ENCODE measurements at regions not wholly inside any gene's neighbourhood (a gene's known extent, or its start where the extent isn't known, plus 50 kb on each side); places are given as distances from the start of the nearest gene placed in this dataset.
"Not testable (repeated sequence)": the region's sequence is repeated elsewhere in the genome, so short reads cannot be mapped to it uniquely, and the experiment has no call there.

- H2AFZ ChIP-seq (ENCODE audit: low read depth); H3K4me1 ChIP-seq (ENCODE audit: control insufficient read depth in 1 of 2, insufficient read depth in 2 of 2, low read depth in 1 of 2, low read length in 1 of 2); H3K4me3 ChIP-seq (ENCODE audit: low read depth in 2 of 2, low read length in 1 of 2); H3K79me2 ChIP-seq (ENCODE audit: insufficient read depth); H3K36me3 ChIP-seq (replicated peaks in 1 of 2; ENCODE audit: control insufficient read depth in 1 of 2, insufficient read depth in 2 of 2, low read length in 1 of 2); DNase-seq; H3K27ac ChIP-seq (ENCODE audit: low read depth in 2 of 2, low read length in 1 of 2); H3K9ac ChIP-seq; POLR2A ChIA-PET; H3K9me3 ChIP-seq; H3K9me2 ChIP-seq; H3K4me2 ChIP-seq; CTCF ChIA-PET; H3F3A ChIP-seq (replicated peaks; ENCODE audit: insufficient read depth); H4K20me1 ChIP-seq (ENCODE audit: insufficient read depth); H3K27me3 ChIP-seq (ENCODE audit: insufficient read depth): not testable (repeated sequence)
- WGBS (ENCODE audit: low lambda C conversion rate), result 0% methylated on average over 1 of the region's 2 CpGs
Observed at GRCh38 chrX:85723025-85723424, 324.3 kb downstream of the CHM start.

GRCh38 chrX:85703233-85703632 lies 323.8 kb upstream of the POF1B start:
- DNase-seq; H3K27me3 ChIP-seq (ENCODE audit: insufficient read depth); POLR2A ChIA-PET; H3K27ac ChIP-seq (ENCODE audit: low read depth in 2 of 2, low read length in 1 of 2); H3K4me3 ChIP-seq (ENCODE audit: low read depth in 2 of 2, low read length in 1 of 2); H2AFZ ChIP-seq (ENCODE audit: low read depth); H3F3A ChIP-seq (replicated peaks; ENCODE audit: insufficient read depth); H3K79me2 ChIP-seq (ENCODE audit: insufficient read depth); H3K9ac ChIP-seq; H3K4me1 ChIP-seq (ENCODE audit: control insufficient read depth in 1 of 2, insufficient read depth in 2 of 2, low read depth in 1 of 2, low read length in 1 of 2); H3K36me3 ChIP-seq (replicated peaks in 1 of 2; ENCODE audit: control insufficient read depth in 1 of 2, insufficient read depth in 2 of 2, low read length in 1 of 2); H3K4me2 ChIP-seq; H4K20me1 ChIP-seq (ENCODE audit: insufficient read depth); H3K9me2 ChIP-seq; H3K9me3 ChIP-seq; CTCF ChIA-PET: not testable (repeated sequence)
- WGBS (ENCODE audit: low lambda C conversion rate), result 0% methylated on average over 1 of the region's 1 CpG

- no peak overlapping the region for H3K4me2 ChIP-seq
- H3F3A ChIP-seq (replicated peaks; ENCODE audit: insufficient read depth), result no peaks in the 10 kb centered on the region
- POLR2A ChIA-PET, result no interaction called here
- TF ChIP-seq CTCF (IDR thresholded peaks at IDR 0.05) (no peak), NRF1 (IDR thresholded peaks at IDR 0.05; ENCODE audit: low read depth, low read length) (no peak), YY1 (IDR thresholded peaks at IDR 0.05; ENCODE audit: low read depth) (no peak), GATA2 (CRISPR knock-in tag; IDR thresholded peaks at IDR 0.05) (no peak), RCOR1 (IDR thresholded peaks at IDR 0.05; ENCODE audit: low read length) (no peak), TEAD4 (IDR thresholded peaks at IDR 0.05; ENCODE audit: borderline replicate concordance, insufficient read depth) (no peak), ZBTB33 (IDR thresholded peaks at IDR 0.05; ENCODE audit: borderline replicate concordance, low read depth) (no peak), CHD2 (IDR thresholded peaks at IDR 0.05; ENCODE audit: low read length, partially characterized antibody) (no peak)
- H3K9me3 ChIP-seq, result no peaks in the 10 kb centered on the region
- no peaks in the 10 kb centered on the region for H3K9me2 ChIP-seq
- CTCF ChIA-PET, result no interaction called here
- WGBS (ENCODE audit: low lambda C conversion rate), result 6% methylated on average over 5 of the region's 5 CpGs
- H3K27me3 ChIP-seq (ENCODE audit: insufficient read depth), result no peaks in the 10 kb centered on the region
- no peaks in the 10 kb centered on the region for H3K36me3 ChIP-seq (replicated peaks in 1 of 2; ENCODE audit: control insufficient read depth in 1 of 2, insufficient read depth in 2 of 2, low read length in 1 of 2)
- no peaks in the 10 kb centered on the region for H3K79me2 ChIP-seq (ENCODE audit: insufficient read depth)
- no peaks in the 10 kb centered on the region for H3K4me1 ChIP-seq (ENCODE audit: control insufficient read depth in 1 of 2, insufficient read depth in 2 of 2, low read depth in 1 of 2, low read length in 1 of 2)
- no peak overlapping the region for H3K27ac ChIP-seq (ENCODE audit: low read depth in 2 of 2, low read length in 1 of 2)
- H3K9ac ChIP-seq, result no peak overlapping the region
- H3K4me3 ChIP-seq (ENCODE audit: low read depth in 2 of 2, low read length in 1 of 2), result no peak overlapping the region
- DNase-seq, result no peak
- no peaks in the 10 kb centered on the region for H4K20me1 ChIP-seq (ENCODE audit: insufficient read depth)
- H2AFZ ChIP-seq (ENCODE audit: low read depth), result no peak overlapping the region
Observed at GRCh38 chrX:85698921-85699320, 319.5 kb upstream of the POF1B start.
